ENCODE measurements at regions not wholly inside any gene's neighbourhood (a gene's known extent, or its start where the extent isn't known, plus 50 kb on each side); places are given as distances from the start of the nearest gene placed in this dataset.
"Not testable (repeated sequence)": the region's sequence is repeated elsewhere in the genome, so short reads cannot be mapped to it uniquely, and the experiment has no call there.

DNA sequence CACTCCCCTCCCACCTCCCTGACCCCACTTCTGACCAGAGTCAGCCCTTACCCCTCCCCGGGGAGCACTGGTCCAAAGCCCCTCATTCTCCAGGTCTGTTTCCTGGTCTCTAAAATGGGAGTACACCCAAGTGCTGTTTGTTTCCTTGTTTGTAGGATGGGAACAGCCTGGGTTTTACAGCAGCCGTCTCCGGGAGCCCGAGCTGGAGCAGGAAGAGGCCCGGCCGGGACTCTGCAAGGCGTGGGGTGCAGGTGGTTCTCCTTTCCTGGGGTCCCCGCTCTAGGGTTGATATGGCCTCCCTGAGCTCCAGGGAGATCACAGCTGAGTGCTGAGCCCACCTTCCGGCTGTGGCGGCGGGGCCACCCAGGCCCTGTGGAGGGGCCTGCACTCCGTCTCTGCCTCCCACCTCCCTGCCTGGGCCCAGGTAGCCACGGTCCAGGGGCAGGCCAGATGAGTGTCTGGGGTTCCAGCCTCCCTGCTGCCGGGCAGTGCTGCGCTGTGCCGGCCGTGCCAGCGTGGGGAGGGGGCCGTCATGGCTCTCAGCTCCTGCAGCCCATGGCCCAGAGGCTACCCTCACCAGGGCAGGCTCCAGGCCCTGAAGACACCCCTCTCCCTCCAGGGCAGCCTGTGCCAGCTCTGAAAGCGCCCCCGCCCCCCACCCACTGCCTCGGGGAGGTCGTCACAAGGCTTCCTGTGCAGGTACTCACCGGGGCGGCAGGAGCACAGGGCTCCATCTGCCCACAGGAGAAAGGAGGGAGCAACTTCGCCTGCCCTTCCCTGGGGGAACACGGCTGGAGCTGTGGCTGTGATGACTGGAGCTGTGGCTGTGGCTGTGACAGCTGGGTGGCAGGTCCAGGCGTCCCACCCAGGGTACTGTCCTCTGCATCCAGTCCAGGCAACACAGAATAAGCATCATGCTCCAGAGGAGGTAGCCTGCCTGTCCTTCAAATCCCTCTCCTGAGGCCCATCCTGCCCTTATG, 98.8 kb downstream of the ADRA2C start:
- ATAC-seq: no peak
- no peak for DNase-seq (ENCODE audit: low spot score)

DNA sequence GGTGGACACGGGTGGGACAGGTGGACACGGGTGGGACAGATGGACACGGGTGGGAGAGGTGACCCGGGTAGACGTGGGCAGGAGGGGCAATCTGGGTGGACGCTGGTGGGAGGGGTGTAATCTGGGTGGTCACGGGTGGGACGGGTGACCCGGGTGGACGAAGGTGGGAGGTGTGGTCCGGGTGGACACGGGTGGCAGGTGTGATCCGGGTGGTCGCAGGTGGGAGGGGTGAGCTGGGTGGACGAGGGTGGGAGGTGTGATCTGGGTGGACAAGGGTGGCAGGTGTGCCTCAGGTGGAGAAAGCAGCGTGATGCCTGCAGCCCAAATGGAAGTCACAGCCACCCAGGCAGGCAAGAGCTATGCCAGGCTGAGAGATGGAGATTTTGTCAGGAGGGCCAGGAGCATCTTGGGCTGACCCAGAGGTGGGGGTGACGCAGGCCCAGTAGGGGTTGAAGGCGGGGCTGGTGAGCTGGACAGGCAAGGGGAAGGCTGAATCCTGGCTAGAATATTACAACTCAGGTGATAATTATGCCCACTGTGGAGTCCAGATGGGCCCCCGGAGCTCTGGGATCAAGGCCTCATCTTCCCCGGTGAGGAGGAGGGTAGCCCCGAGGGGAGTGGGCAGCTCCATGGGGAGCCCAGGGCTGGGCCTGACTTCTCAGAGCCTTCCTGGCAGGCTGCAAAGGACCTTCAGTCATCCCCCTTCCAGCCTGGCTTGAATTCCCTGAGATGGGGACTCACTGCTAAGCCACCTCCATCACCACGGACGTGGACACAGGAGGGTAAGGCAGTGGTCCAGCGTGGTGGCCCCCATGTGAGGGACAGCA, 100.0 kb downstream of the ADRA2C start:
- DNase-seq (ENCODE audit: low spot score) (no peak), ATAC-seq (no peak)

DNA sequence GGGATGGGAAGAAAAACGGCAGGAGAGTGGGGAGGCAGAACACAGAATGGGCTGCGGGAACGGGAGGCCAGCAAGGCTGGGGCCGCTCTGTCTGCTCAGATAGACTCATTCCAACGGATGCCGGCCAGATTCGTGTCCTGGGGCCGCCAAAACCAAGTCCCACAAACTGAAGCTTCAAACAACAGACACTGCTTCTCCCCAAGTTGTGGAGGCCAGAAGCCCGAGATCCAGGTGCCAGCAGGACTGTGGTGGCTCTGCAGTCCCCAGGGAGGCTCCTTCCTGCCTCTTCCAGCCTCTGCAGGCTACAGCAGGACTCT, 100.6 kb downstream of the ADRA2C start:
- DNase-seq (ENCODE audit: low spot score): no peak
- no peak for ATAC-seq

DNA sequence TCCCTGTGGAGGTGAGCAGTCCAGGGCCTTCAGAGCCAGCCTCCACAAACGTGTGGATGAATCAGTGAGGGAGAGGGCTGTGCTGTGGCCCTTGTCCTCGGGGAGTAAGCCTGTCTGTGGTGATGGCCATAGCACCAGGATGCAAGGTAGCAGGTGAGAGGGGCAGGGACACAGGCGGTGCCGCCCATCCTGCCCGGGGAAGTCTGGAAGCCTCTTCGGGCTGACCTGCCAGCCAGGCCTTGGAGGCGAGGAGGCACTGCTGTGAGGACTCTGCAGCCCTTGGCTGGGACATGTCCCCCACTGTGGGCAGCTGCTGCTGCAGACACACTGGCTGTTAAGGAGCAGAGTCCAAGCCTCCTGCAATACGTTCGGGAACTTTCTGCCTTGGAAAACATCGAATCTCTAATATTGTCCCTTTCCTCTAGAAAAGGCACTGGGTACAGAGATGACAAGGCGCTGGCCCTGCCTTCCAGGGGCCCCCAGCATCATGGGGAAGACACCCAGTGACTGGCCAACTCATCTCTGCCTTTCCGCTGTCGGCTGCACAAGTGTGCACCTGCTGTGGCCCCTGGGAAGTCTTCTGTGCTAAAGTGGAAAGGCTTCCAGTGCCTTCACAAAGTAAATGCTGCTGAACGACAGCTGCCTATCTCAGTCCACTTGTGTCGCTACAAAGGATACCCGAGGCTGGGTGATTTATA, 101.4 kb downstream of the ADRA2C start:
- ATAC-seq: no peak

DNA sequence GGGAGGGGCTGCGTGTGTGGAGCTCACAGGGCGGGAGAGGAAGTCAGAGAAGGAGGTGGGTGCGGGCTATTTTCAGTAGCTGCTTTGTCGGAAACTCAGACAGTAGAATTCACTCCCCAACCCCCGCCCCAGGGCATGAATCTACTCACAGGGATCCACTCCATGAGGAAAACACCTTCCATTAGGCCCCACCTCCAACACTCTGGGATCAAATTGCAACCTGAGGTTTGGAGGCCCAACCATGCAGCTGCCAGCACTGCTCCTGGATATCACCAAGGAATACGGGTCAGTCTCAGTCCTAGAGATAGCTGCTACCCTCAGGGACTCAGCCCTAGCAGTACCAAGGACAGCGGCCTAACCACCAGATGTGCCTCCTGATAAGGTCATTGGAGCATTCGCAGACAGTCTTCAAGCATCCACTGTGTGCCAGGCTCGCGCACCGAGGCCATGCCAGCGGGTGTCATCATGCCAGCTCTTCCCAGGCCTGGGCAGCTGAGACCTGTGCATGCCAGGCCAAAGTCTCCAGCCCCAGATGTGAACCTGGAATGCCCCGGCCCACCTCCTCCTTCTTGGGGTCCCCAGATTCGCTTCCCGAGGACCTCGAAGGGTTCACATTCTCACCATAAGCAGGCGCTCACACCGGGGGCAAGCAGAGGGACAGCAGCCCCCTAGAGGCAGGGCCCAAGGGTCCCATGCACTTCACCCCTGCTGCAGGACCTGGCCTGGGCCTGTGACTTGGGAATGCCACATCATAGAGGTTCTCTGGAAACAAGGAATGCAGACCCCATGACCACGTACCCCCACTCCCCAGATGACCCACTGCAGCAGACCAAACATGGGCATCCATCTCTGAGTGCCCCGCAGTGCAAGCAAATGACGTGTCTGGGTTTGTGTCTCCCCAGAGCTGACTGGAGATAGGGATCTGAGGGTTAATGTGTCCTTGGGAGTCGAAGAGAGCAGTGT, 102.3 kb downstream of the ADRA2C start:
- ATAC-seq: no peak

More for the DNA sequence above, 101.4 kb downstream of the ADRA2C start:
- DNase-seq (ENCODE audit: low spot score): no peak

DNA sequence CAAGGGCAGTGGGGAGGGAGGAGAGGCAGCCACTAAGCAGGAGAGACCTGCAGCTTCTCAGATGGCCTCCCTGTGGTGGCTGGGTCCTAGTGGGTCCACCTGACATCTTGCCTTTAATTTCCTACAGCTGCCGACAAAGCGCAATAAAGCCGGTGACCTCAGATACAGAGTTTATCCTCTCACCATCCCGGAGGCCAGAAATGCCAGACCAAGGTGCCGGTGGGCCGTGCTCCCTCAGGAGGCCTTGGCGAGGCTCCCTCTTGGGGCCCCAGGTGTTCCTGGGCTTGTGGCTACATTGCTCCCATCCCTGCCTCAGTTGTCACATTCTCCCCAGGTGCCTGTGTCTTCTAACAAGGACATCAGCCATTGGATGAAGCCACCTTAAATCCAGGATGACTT, 103.0 kb downstream of the ADRA2C start:
- DNase-seq (ENCODE audit: low spot score) (no peak), ATAC-seq (no peak)

More for the DNA sequence above, 102.3 kb downstream of the ADRA2C start:
- DNase-seq (ENCODE audit: low spot score): no peak

DNA sequence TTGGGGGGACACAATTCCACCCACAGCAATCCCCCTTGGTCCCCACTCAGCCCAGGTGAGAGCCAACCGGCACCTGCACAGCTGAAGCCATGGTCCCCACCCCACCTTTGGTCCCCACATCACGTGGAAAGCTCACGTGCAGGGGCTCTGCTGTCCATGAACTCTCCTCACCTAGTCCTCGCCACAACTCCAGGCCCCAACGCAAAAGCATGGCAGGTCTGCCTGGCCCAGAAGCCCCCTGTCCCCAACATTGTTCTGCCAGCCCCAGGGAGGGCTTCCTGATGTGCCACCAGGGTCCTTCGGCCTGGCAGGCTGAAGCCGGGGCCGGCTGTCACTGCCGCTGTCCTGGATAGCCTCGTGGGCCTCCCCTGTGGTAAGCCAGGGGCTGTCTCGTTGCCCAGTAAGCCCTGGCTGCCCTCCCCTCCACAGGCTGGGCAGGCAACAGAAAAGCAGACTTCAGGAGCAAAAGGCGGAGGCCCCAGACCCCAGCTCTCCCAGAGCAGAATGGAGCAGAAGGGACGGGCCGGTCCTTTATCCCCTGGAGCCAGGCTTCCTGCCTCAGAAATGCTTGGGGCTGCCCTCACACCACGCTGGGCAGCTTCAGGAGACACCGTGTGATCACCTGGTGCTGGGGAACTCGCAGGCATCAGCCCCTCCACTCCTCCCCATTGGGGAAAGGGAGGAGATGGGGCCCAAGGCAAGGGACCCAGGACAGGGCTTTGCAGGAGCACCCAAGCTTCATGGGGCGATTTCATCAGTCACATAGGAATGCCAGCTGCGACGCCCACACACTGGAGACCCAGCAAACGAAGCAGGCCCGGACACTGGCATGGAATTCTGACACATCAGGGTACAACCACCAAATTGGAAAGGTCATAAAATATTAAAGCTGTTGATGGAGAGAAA, 103.7 kb downstream of the ADRA2C start:
- ATAC-seq (no peak), DNase-seq (ENCODE audit: low spot score) (no peak)

DNA sequence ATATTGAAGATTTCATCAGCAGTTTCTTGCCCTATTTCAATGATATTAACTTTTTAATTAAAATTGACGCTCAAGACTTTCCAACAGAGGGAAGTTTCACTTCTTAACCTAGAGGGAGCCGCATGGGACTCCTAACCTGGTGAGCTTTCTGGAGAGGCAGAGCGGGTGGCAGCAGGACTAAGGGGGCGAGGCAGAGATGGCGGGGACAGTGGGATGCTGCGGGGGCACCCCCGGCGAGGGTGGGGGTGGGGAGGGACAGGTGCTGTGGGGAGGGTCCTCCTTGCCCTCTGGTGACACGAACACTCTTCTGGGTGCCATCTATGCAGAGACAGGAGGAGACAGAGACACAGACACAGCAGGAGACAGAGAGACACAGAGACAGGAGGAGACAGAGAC, 104.4 kb downstream of the ADRA2C start:
- no peak for DNase-seq (ENCODE audit: low spot score)
- ATAC-seq: no peak

DNA sequence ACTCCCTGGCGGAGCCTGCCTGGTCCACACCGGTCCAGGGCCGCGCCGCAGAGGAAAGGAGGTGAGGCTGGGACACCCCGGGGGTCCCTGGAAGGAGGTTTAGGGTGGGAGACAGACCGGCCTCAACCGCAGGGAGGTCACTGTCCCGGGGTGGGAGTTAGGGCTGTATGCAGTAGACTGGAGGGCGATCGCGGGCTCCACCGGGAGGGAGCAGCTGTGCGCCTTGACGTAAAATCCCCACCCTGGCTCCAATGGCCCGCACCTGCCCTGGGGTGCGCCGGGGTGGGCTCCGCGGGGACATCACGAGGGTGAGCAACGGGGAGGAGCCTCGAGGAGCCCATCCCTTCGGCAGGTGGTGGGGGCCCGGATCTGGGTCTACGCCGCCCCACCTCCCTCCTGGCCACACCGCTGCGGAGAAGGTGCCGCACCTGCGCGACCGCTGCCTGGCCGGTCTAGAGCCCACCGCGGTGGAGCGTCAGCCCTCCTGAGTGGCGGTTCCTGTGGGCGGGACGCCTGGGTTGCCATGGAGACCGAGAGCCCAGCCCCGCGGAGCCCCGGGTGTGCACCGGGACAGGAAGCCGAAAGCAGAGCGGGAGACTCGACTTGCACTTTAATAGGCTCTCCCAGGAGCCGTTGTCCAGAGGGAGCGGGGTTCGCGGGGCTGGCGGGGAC, 105.1 kb downstream of the ADRA2C start:
- no peak for DNase-seq (ENCODE audit: low spot score)
- no peak for ATAC-seq

DNA sequence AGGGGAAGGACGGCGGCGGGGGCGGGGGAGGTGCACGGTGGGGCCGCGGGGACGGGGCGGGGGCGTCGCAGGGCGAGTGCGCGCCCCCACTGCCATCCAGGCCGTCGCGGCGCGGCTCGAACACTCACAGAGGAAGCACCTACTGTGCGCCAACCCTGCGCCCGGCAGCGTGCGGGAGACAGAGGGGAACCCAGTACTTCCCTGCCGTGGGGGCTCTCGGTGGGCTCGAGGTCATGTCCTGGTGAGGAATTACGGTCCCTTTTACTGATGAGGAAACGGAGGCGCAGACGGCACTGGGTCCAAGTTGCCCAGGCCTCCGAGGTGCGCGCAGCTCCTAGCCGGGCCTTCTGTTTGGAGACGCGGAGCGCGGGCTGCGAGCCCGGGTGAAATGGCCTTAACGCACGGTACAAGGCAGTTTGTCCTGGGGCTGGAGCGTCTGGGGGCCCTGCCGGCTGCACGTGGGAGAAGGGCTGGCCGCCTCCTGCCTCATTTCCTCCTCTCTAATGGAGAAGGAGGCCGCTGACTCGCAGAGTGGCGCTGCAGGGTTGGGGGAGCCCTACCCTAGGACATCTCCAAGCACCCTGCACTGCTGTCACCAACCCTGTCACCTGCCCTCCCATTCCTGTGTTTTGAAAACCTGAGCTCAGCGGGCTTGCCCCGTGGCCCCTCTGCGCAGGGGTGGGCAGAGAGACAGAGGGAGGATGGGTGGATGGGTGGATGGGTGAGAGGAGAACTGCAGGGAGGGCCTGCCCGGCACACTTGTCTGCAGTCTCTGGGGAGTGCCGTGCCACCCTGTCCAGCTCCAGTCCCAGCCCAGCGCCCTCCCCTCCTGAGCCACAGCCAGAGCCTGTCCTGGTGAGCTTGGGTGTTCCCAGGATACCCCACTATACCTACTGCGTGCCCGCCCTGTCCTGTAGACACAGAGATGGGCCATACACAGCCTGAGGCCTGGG, 106.0 kb downstream of the ADRA2C start:
- no peak for ATAC-seq

DNA sequence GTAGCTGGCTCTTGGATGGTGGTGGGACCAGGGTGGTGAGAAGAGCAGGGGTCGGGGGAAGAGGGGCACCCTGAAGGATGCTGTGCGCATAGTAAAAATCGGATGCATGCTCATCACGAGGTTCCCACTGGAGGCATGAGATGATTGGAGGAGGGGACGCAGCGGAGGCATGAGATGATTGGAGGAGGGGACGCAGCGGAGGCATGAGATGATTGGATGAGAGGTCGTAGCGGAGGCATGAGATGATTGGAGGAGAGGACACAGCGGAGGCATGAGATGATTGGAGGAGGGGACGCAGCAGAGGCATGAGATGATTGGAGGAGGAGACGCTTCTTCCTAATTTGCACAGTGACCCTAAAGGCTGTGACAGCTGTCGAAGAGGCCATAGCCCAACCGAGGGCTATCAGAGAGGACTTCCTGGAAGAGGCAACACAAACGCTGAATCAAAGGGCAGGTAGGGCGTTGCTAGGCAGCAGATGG, 106.7 kb downstream of the ADRA2C start:
- DNase-seq (ENCODE audit: low spot score) (no peak), ATAC-seq (no peak)

More for the DNA sequence above, 106.0 kb downstream of the ADRA2C start:
- no peak for DNase-seq (ENCODE audit: low spot score)

DNA sequence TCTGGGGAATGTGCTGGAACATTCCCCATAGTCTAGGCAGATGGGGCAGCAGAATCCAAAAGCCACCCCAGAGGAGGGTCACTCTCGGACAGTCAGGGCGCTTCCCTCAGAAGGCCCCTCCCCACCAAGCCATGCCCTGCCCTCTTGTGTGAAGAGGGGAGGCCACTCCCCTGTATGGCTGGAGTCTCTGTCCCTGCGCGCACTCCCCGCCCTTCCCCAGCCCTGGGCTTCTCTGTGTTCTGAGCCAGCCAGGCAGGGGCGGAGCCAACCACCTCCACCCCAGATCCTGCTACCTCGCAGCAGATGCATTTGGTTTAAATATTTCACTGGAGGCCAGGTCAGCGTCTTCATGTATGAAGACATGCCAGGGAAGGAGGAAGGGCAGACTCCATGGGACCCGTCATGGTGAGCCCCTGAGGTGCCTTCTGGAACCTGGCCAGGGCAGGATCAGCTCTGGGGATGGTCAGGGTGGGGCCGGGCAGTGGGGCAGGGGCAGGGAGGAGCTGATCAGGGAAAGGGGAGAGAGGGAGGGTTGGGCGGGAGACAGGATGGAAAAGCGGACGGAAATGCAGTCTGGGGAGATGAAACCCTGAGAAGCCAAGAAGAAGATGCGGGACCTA, 107.3 kb downstream of the ADRA2C start:
- ATAC-seq: no peak

DNA sequence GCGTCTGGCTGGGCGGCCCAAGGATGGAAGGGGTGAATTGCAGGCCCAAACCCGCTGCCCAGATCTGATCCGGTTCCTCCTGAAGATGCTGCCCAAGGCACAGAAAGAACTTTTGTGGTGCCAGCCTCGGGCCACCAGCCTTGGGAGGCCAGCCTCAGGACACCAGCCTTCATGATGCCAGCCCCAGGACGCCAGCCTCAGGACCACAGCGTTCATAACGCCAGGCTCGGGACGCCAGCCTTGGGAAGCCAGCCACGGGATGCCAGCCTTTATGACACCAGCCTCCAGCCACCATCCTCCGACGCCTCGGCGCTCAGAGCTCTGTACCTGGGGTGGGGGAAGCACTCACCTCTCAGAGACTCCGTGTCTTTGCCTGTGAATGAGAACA, 107.8 kb downstream of the ADRA2C start:
- DNase-seq (ENCODE audit: low spot score) (no peak), ATAC-seq (no peak)

More for the DNA sequence above, 107.3 kb downstream of the ADRA2C start:
- DNase-seq (ENCODE audit: low spot score): no peak

DNA sequence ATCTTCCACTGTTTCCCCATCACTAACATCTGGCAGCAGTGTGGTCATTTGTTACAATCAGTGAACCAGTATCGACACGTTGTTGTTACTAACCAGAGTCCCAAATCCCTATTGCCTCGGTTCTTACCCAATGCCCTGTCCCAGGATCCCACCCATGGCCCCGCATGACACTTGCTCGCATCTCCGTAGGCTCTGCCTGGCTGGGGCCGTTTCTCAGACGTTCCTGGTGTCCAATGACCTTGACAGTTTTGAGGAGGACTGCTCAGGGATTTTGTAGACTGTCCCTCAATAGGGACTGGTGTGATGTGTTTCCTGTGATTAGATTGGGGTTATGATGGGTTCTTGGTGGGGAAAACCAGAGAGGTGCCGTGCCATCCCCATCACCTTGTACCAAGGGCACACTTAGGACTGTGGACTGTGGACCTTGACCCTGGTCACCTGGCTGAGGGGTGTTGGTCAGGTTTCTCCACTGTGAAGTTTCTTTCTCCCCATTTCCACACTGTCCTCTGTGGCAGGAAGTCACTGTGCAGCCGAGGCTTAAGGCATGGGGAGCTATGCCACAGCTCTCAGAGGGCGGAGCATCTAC, 108.4 kb downstream of the ADRA2C start:
- DNase-seq (ENCODE audit: low spot score) (no peak), ATAC-seq (no peak)

DNA sequence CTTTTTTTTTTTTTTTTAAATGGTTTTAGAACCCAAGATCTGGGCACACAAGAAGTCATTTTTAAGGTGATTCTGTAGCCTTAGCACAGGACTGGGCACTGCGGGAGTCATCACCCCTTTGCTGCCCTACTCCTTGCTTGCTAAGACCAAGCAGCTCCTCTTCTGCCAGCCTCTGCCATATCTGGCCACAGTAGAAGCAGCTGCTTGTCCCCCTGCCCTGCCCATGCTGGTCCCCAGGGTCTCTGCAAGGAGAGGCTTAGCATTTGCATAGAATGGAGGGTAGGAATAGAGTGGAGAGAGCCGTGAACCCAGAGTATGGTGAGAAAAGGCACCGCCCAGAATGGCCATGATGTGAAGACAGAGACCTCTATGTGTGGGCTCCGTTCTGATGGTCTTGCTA, 109.3 kb downstream of the ADRA2C start:
- ATAC-seq: no peak
- no peak for DNase-seq (ENCODE audit: low spot score)

DNA sequence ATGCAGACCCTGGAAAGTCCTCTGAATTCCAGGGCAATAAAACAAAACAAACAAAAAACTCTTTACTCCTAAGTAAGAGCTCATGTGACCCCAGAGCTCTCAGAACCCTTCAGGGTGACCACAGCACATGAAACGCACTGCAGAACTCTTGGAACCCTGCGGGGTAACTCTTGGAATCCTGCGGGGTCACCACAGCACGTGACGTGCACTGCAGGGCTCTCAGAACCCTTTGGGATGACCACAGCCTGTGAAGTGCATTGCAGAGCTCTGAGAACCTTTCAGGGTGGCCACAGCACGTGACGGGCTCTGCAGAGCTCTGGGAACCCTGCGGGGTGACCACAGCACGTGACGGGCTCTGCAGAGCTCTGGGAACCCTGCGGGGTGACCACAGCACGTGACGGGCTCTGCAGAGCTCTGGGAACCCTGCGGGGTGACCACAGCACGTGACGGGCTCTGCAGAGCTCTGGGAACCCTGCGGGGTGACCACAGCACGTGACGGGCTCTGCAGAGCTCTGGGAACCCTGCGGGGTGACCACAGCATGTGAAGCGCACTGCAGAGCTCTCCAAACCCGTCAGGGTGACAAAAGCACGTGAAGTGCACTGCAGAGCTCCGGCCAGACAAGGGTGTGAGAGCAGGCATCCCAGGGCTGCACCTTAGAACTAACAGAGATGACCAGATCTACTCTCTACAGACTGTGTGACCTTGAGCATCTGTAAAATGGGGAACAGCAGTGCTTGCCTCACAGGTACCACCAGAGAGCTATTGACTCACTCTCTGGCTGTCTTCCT, 110.1 kb downstream of the ADRA2C start:
- not testable (repeated sequence) for ATAC-seq; DNase-seq (ENCODE audit: low spot score)
